Endothelial cell (in vitro differentiated cells): ENCODE measurements at regions not wholly inside any gene's neighbourhood (a gene's known extent, or its start where the extent isn't known, plus 50 kb on each side); places are given as distances from the start of the nearest gene placed in this dataset.

Experiments
- DNase-seq: peaks from one replicate; pipeline ENCODE4 v3.0.0; 2021; ENCODE audit warnings: low spot score
- H3K27ac Mint-ChIP-seq: one replicate; pipeline ENCODE4 v1.8.0; 2021; ENCODE audit warnings: mixed read lengths, inconsistent platforms; ENCODE audit not compliant: unreplicated experiment
- H3K27me3 Mint-ChIP-seq: one replicate; pipeline ENCODE4 v1.8.0; 2021; ENCODE audit warnings: mild to moderate bottlenecking, moderate library complexity, mixed read lengths, inconsistent platforms; ENCODE audit not compliant: unreplicated experiment
- H3K36me3 Mint-ChIP-seq: one replicate; pipeline ENCODE4 v1.8.0; 2021; ENCODE audit warnings: mild to moderate bottlenecking, low read depth, mixed read lengths, inconsistent platforms; ENCODE audit not compliant: unreplicated experiment
- H3K4me1 Mint-ChIP-seq: one replicate; pipeline ENCODE4 v1.8.0; 2021; ENCODE audit warnings: mild to moderate bottlenecking, mixed read lengths, inconsistent platforms; ENCODE audit not compliant: unreplicated experiment
- H3K4me3 Mint-ChIP-seq: one replicate; pipeline ENCODE4 v1.8.0; 2021; ENCODE audit warnings: mild to moderate bottlenecking, mixed read lengths, inconsistent platforms; ENCODE audit not compliant: unreplicated experiment
- H3K9me3 Mint-ChIP-seq: one replicate; pipeline ENCODE4 v1.8.0; 2021; ENCODE audit warnings: mixed read lengths, inconsistent platforms; ENCODE audit not compliant: unreplicated experiment
- TF ChIP-seq, protein P1 (sequence below): fragments of 200-600 bp; sonication (generic); IDR thresholded peaks from one replicate; pipeline ENCODE4 v1.5.0; 2021; ENCODE audit warnings: antibody characterized with exemption; ENCODE audit not compliant: unreplicated experiment

DNA sequence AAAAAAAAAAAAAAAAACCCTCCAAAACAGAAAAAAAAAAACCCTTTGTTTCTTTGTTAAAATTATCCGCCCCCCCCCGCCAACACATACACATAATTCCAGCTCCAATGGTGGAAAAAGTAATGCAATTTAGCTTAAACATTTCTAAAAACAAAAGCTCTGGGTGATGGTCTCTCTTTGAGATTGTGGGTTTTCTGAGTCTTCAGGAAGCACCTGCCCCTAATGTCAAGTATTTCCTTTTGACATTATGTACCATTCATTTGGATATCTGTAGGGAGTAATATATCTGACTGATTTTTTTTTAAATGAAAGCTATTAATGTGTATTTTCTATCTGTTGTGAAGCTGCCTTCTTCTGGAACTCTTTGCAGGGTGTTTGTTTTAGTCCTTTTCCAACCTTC, 389.7 kb downstream of the TAF11L14 start:
- DNase-seq, result no peak
- Mint-ChIP-seq H3K27me3 (peaks cover 1% of the 10 kb centered on the region), H3K27ac (no peak overlapping the region), H3K9me3 (no peaks in the 10 kb centered on the region), H3K36me3 (no peaks in the 10 kb centered on the region), H3K4me3 (no peak overlapping the region), H3K4me1 (no peaks in the 10 kb centered on the region)
- TF ChIP-seq, protein P1, sequence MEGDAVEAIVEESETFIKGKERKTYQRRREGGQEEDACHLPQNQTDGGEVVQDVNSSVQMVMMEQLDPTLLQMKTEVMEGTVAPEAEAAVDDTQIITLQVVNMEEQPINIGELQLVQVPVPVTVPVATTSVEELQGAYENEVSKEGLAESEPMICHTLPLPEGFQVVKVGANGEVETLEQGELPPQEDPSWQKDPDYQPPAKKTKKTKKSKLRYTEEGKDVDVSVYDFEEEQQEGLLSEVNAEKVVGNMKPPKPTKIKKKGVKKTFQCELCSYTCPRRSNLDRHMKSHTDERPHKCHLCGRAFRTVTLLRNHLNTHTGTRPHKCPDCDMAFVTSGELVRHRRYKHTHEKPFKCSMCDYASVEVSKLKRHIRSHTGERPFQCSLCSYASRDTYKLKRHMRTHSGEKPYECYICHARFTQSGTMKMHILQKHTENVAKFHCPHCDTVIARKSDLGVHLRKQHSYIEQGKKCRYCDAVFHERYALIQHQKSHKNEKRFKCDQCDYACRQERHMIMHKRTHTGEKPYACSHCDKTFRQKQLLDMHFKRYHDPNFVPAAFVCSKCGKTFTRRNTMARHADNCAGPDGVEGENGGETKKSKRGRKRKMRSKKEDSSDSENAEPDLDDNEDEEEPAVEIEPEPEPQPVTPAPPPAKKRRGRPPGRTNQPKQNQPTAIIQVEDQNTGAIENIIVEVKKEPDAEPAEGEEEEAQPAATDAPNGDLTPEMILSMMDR, result no peak

DNA sequence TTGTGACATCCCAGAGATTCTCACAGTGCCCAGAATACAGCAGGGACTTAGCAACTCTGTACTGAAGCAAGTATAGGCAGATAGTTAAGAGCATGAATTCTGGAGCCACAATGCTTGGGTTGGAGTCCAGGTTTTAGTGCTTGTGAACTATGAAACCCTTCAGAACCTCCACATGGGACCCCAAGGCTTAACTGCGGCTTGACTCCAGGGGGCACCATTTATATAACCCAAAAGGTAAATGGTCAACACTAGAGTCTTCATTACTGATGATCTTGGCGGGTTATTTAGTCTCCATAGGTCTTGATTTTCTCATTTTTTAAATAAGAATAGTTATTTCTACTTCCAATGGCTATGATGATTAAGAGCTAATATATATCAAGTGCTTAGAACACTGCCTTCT, 390.3 kb downstream of the TAF11L14 start:
- no peak overlapping the region for H3K27ac Mint-ChIP-seq
- no peaks in the 10 kb centered on the region for H3K9me3 Mint-ChIP-seq
- H3K27me3 Mint-ChIP-seq, result peaks cover 1% of the 10 kb centered on the region
- no peak overlapping the region for H3K4me3 Mint-ChIP-seq
- DNase-seq, result no peak
- H3K4me1 Mint-ChIP-seq, result no peaks in the 10 kb centered on the region
- no peaks in the 10 kb centered on the region for H3K36me3 Mint-ChIP-seq
- TF ChIP-seq, protein P1, result no peak

DNA sequence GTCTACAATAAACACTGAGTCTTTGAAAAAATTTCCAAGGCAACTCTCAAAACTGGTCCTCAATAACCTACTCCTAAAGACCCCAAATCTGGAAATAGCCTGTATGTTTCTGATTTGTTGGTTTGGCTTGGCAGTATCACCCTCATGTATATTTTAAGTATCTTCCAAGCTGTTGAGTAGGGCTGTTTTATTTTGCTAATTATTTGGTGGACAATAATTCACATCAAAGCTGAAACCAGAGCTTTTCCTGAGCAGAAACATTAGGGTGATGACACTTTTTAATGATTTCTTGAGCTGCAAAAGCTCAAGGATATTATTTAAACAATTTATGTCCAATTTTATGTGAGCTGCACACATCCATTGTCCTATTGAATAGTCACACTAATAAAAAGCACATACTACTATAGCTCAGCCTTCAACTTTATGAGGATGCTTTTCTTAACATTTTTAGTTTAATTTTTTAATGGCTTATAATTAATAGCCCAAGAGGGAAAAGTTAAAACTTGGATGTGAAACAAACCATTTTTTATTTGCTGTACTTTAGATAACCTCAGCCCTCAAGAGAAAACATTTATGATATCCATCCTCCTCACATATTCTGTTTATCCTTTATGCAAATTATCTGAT, 393.1 kb downstream of the TAF11L14 start:
- TF ChIP-seq, protein P1, result no peak
- Mint-ChIP-seq H3K36me3 (no peaks in the 10 kb centered on the region), H3K27ac (no peak overlapping the region), H3K4me3 (no peak overlapping the region), H3K4me1 (no peaks in the 10 kb centered on the region), H3K27me3 (no peaks in the 10 kb centered on the region), H3K9me3 (no peaks in the 10 kb centered on the region)
- DNase-seq, result no peak

DNA sequence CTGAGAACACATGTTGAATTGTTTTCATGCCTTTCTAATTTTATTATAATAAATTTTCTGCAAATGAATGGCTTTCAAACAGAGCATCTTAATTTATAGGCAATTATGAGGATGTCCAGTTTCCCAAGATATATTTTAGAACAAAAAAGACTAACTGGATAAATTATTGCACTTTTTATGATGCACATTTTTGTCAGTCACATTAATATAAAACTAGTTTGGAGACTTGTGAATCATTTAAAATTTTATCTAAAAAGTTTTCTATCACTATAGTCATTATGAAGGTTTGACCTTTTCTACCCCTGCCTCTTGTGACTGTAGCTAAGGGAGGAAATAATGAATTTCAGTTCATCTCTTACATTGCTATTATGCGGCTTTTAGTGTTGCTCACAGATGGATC, 393.8 kb downstream of the TAF11L14 start:
- Mint-ChIP-seq H3K36me3 (no peaks in the 10 kb centered on the region), H3K4me1 (no peaks in the 10 kb centered on the region), H3K27ac (no peak overlapping the region), H3K27me3 (no peaks in the 10 kb centered on the region), H3K9me3 (no peaks in the 10 kb centered on the region), H3K4me3 (no peak overlapping the region)
- TF ChIP-seq, protein P1, result no peak
- DNase-seq, result no peak

DNA sequence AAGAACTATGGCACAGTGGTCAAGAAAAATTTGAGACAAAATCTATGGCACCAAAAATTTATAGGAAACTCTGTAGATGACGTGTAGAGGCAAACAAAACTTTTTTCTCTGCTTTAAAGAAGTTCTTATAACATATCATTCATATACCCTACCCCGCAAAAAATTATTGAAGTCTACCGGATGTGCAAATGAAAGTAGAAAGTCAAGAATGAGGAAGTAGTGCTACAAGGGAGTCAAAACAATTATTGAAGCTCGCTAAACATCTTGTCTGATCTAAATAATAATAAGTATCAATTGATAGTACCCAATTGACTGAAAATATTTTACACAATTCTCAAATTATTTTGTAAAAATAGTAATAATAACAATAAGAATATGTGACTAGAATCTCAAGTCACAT, 398.5 kb downstream of the TAF11L14 start:
- Mint-ChIP-seq H3K4me1 (no peaks in the 10 kb centered on the region), H3K9me3 (no peaks in the 10 kb centered on the region), H3K4me3 (no peak overlapping the region), H3K36me3 (no peaks in the 10 kb centered on the region), H3K27ac (no peak overlapping the region), H3K27me3 (no peaks in the 10 kb centered on the region)
- no peak for DNase-seq
- TF ChIP-seq, protein P1, result no peak
